Stimulated activated effector memory CD8-positive, alpha-beta T cell treated with anti-CD3 and anti-CD28 coated beads, Interleukin-12 subunit alpha, Interleukin-12 subunit beta, amount 100 ng/mL, for 72 hours (primary cell): ENCODE measurements at regions not wholly inside any gene's neighbourhood (a gene's known extent, or its start where the extent isn't known, plus 50 kb on each side); places are given as distances from the start of the nearest gene placed in this dataset.
"Not testable (repeated sequence)": the region's sequence is repeated elsewhere in the genome, so short reads cannot be mapped to it uniquely, and the experiment has no call there.

Experiments used
- ATAC-seq: fragments of 150-1000 bp; cut with Tn5 transposase; 2 replicates; pipeline ENCODE4 v1.10.0; 2021
- DNase-seq, 2 donors: peaks; one replicate each; pipeline ENCODE4 v3.0.0; 2021 to 2022; ENCODE audit warnings: low spot score in 2 of 2
- H3K27ac Mint-ChIP-seq: one replicate; pipeline ENCODE4 v1.8.0; 2022; ENCODE audit warnings: mild to moderate bottlenecking, mixed read lengths
- H3K36me3 Mint-ChIP-seq: one replicate; pipeline ENCODE4 v1.8.0; 2022; ENCODE audit warnings: mild to moderate bottlenecking, mixed read lengths
- H3K4me1 Mint-ChIP-seq: one replicate; pipeline ENCODE4 v1.8.0; 2022; ENCODE audit warnings: mixed read lengths
- H3K4me3 Mint-ChIP-seq: one replicate; pipeline ENCODE4 v1.8.0; 2022; ENCODE audit warnings: mild to moderate bottlenecking, mixed read lengths
- H3K9me3 Mint-ChIP-seq: one replicate; pipeline ENCODE4 v1.8.0; 2022; ENCODE audit warnings: mixed read lengths

GRCh38 chr12:91773749-91774429 lies 371.8 kb downstream of the BTG1 start:
- peaks cover 4% of the 10 kb centered on the region for H3K36me3 Mint-ChIP-seq
- no peak for DNase-seq
- ATAC-seq, result no peak
- H3K4me3 Mint-ChIP-seq, result no peak overlapping the region
- no peaks in the 10 kb centered on the region for H3K9me3 Mint-ChIP-seq
- no peak overlapping the region for H3K27ac Mint-ChIP-seq
- H3K4me1 Mint-ChIP-seq, result peaks cover 12% of the 10 kb centered on the region

DNA sequence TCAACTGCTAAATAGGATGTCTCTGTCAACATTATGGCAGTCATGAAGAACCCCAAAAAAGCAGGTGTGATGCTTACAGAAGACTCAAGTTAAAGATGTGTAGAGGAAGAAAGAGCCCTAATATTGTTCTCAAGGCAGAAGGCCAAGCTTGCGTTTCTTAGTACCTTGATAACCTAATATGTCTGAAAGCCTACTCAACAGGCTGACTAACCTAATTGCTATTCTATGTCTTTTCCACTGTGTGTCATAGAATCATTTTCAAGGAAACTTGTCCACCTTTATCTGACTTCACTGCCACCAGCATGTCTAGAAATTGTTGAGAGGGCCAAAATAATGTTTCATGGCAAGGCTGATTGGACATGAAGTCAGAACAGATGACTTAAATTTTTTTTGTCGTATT lies 373.2 kb downstream of the BTG1 start:
- peaks cover 1% of the 10 kb centered on the region for H3K4me1 Mint-ChIP-seq
- H3K9me3 Mint-ChIP-seq, result no peaks in the 10 kb centered on the region
- ATAC-seq (no peak), DNase-seq (no peak)
- no peak overlapping the region for H3K27ac Mint-ChIP-seq
- no peak overlapping the region for H3K4me3 Mint-ChIP-seq
- no peaks in the 10 kb centered on the region for H3K36me3 Mint-ChIP-seq

GRCh38 chr12:91769736-91770135 lies 375.9 kb downstream of the BTG1 start:
- Mint-ChIP-seq H3K4me3 (no peak overlapping the region), H3K36me3 (no peaks in the 10 kb centered on the region), H3K27ac (no peak overlapping the region), H3K4me1 (no peaks in the 10 kb centered on the region), H3K9me3 (no peaks in the 10 kb centered on the region)
- ATAC-seq, result no peak
- DNase-seq, result no peak

DNA sequence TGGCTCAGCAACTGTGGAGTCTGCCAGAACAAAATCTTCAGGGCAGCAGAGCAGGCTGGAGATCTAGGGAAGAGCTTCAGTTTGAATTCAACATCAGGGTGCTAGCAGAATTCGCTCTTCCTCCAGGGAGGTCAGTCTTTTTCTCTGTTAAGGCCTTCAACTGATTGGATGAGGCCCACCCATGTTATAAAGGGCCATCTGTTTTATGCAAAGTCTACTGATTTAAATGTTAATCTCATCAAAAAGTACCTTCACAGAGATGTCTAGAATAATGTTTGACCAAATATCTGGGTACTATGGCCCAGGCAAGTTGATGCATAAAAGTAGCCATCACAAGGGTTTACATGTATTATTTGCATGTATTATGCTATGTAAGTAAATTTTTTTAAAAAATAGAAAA lies 378.4 kb downstream of the BTG1 start:
- no peak for ATAC-seq
- no peaks in the 10 kb centered on the region for H3K36me3 Mint-ChIP-seq
- no peak overlapping the region for H3K4me3 Mint-ChIP-seq
- H3K4me1 Mint-ChIP-seq, result no peaks in the 10 kb centered on the region
- DNase-seq, result no peak
- H3K9me3 Mint-ChIP-seq, result no peaks in the 10 kb centered on the region
- no peak overlapping the region for H3K27ac Mint-ChIP-seq

GRCh38 chr12:91766454-91766853 lies 379.2 kb downstream of the BTG1 start:
- no peak overlapping the region for H3K4me3 Mint-ChIP-seq
- H3K4me1 Mint-ChIP-seq, result no peaks in the 10 kb centered on the region
- DNase-seq (no peak), ATAC-seq (no peak)
- no peaks in the 10 kb centered on the region for H3K36me3 Mint-ChIP-seq
- H3K9me3 Mint-ChIP-seq, result no peaks in the 10 kb centered on the region
- no peak overlapping the region for H3K27ac Mint-ChIP-seq

- H3K4me1 Mint-ChIP-seq, result no peaks in the 10 kb centered on the region
- H3K4me3 Mint-ChIP-seq, result no peak overlapping the region
- H3K36me3 Mint-ChIP-seq, result no peaks in the 10 kb centered on the region
- H3K27ac Mint-ChIP-seq, result no peak overlapping the region
- no peak for ATAC-seq
- peaks cover 3% of the 10 kb centered on the region for H3K9me3 Mint-ChIP-seq
- DNase-seq, result no peak
These were observed 381.8 kb downstream of the BTG1 start for GRCh38 chr12:91763654-91764370.

DNA sequence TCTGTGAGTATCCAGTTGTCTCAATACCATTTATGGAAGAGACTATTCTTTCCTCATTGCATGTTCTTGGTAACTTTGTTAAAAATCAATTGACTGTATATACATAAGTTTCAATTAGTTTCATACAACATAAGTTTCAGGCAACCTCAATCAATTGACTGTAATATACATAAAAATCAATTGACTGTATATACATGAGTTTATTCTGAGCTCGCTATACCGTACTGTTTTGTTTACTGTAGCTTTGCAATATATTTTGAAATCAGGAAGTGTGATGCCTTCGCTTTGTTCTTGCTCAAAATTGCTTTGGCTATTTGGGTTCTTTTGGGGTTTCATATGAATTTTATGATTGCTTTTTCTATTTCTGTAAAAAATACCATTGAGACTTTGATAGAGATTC lies 392.0 kb downstream of the BTG1 start:
- no peaks in the 10 kb centered on the region for H3K4me1 Mint-ChIP-seq
- no peaks in the 10 kb centered on the region for H3K36me3 Mint-ChIP-seq
- no peak overlapping the region for H3K4me3 Mint-ChIP-seq
- H3K9me3 Mint-ChIP-seq, result peaks cover 2% of the 10 kb centered on the region
- no peak for ATAC-seq
- no peak for DNase-seq
- H3K27ac Mint-ChIP-seq, result no peak overlapping the region

DNA sequence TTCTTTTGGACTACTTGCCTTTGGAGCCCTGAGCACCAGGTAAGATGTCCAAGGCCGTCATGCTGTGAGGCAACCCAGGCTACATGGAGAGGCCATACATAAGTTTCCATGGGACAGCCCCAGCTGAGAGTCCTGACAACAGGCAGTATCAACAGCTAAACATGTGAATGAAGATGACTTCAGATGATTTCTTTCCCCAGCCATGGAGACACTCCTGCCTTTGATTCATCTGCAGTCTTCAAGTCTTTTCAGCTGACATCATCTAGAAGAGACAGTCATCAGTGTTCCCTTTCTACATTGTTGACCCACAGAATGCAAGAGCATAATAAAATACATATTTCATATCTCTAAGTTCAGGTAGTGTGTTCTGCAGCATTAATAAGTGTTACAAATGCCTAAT lies 398.7 kb downstream of the BTG1 start:
- no peaks in the 10 kb centered on the region for H3K4me1 Mint-ChIP-seq
- no peak overlapping the region for H3K4me3 Mint-ChIP-seq
- no peaks in the 10 kb centered on the region for H3K36me3 Mint-ChIP-seq
- DNase-seq (no peak), ATAC-seq (no peak)
- no peak overlapping the region for H3K27ac Mint-ChIP-seq
- peaks cover 2% of the 10 kb centered on the region for H3K9me3 Mint-ChIP-seq

DNA sequence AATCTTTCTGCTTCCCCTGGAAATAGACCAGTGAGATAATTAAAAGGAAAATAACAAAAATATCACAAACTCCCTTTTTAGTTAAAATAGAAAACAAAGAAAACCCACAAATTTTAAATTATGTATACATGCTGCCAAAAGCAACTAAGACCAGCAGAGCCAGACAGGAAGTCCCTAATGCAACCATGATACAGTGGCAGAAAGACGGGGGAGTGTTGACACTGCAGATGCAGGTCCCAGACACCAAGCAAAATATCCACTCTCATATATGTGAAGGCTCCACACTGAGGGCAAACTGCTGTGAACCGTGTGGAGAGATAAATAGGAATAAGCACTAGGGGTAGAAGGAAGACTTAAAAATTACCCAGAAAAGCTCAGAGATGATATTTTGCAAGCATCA lies 401.0 kb downstream of the BTG1 start:
- no peak overlapping the region for H3K27ac Mint-ChIP-seq
- H3K4me1 Mint-ChIP-seq, result no peaks in the 10 kb centered on the region
- peaks cover 7% of the 10 kb centered on the region for H3K9me3 Mint-ChIP-seq
- no peak overlapping the region for H3K4me3 Mint-ChIP-seq
- H3K36me3 Mint-ChIP-seq, result no peaks in the 10 kb centered on the region
- DNase-seq, result no peak
- ATAC-seq, result no peak

DNA sequence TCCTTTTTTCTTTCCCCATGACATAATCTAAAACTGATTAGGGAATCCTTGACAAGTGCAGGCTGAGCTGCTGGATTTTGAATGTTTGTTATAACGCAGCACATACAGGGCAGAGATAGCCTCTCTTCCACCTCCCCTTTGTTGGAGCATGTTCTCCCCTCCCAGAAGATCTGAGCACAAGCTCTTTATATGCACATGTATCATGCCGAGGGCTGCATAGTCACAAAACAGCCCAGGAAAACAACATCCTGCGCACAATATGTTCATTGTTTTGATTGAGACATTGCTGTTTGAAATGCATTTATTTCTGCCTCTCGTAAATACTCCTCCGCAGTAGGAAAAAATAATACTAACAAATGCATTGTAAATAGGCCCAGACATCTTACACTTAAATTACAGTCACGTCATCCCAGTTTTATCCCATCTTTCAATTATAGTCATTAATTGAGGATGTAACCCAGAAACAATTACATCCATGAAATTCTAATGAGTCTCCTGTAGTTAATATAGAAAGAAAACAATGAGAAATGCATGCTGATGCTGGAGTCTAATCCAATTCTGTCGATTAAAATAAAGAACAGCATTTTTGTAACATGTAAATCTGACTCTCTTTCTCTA lies 401.8 kb downstream of the BTG1 start:
- Mint-ChIP-seq H3K36me3 (no peaks in the 10 kb centered on the region), H3K4me3 (no peak overlapping the region), H3K27ac (no peak overlapping the region), H3K4me1 (no peaks in the 10 kb centered on the region), H3K9me3 (peaks cover 7% of the 10 kb centered on the region)
- ATAC-seq, result no peak
- DNase-seq, result no peak

DNA sequence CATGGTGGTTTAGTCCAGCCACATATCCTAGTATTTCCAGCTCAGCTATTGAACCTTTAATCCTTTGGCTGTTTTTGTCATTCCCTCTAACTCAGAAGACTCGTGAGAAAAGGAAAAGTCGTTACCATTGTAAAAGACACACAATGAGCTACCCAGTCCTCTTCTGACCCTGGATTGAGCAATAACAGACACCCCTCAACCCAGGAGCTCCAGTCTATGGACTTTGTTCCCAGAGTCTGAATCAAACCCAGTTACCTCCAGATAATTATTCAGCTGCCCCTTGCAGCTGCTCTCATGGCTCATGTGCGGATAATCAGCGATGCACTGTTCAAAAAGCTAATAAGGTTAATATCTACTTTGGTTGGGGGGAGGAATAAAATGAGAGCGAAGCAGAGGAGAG lies 402.4 kb downstream of the BTG1 start:
- Mint-ChIP-seq H3K9me3 (peaks cover 7% of the 10 kb centered on the region), H3K4me1 (no peaks in the 10 kb centered on the region), H3K27ac (no peak overlapping the region), H3K4me3 (no peak overlapping the region), H3K36me3 (no peaks in the 10 kb centered on the region)
- no peak for DNase-seq
- no peak for ATAC-seq

GRCh38 chr12:91741932-91742331 lies 403.7 kb downstream of the BTG1 start:
- ATAC-seq (no peak), DNase-seq (no peak)
- Mint-ChIP-seq H3K9me3 (peaks cover 7% of the 10 kb centered on the region), H3K4me1 (no peaks in the 10 kb centered on the region), H3K27ac (no peak overlapping the region), H3K36me3 (no peaks in the 10 kb centered on the region), H3K4me3 (no peak overlapping the region)

DNA sequence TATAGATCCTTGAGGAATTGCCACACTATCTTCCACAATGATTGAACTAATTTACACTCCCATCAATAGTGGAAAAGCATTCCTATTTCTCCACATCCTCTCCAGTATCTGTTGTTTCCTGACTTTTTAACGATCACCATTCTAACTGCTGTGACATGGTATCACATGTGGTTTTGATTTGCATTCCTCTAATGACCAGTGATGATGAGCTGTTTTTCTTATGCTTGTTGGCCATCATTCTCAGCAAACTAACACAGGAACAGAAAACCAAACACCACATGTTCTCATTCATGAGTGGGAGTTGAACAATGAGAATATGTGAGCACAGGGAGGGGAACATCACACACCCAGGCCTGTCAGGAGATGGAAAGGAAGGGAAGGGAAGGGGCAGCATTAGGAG lies 411.8 kb downstream of the BTG1 start:
- not testable (repeated sequence) for ATAC-seq, H3K4me1 Mint-ChIP-seq, H3K4me3 Mint-ChIP-seq, H3K27ac Mint-ChIP-seq, H3K36me3 Mint-ChIP-seq, DNase-seq, H3K9me3 Mint-ChIP-seq

GRCh38 chr12:91732086-91732485 lies 413.6 kb downstream of the BTG1 start:
- Mint-ChIP-seq H3K4me1 (no peaks in the 10 kb centered on the region), H3K36me3 (no peaks in the 10 kb centered on the region), H3K27ac (no peak overlapping the region), H3K4me3 (no peak overlapping the region), H3K9me3 (no peaks in the 10 kb centered on the region)
- DNase-seq (no peak), ATAC-seq (no peak)

GRCh38 chr12:91729543-91729942 lies 416.1 kb downstream of the BTG1 start:
- H3K27ac Mint-ChIP-seq, result no peak overlapping the region
- no peak overlapping the region for H3K4me3 Mint-ChIP-seq
- H3K9me3 Mint-ChIP-seq, result no peaks in the 10 kb centered on the region
- H3K36me3 Mint-ChIP-seq, result no peaks in the 10 kb centered on the region
- ATAC-seq (no peak), DNase-seq (no peak)
- no peaks in the 10 kb centered on the region for H3K4me1 Mint-ChIP-seq

- Mint-ChIP-seq H3K36me3 (no peaks in the 10 kb centered on the region), H3K4me1 (no peaks in the 10 kb centered on the region), H3K4me3 (no peak overlapping the region), H3K9me3 (peaks cover 4% of the 10 kb centered on the region), H3K27ac (no peak overlapping the region)
- ATAC-seq (no peak), DNase-seq (no peak)
These were observed 422.5 kb downstream of the BTG1 start for GRCh38 chr12:91723191-91723590.
